AG04449 (cell line): ENCODE measurements at regions not wholly inside any gene's neighbourhood (a gene's known extent, or its start where the extent isn't known, plus 50 kb on each side); places are given as distances from the start of the nearest gene placed in this dataset.
A peak's percentile ranks its signal among the peaks of the same experiment; 100 is the strongest.

Experiments used
- CTCF ChIA-PET: fragments of 350-600 bp; formaldehyde crosslinking; extraction: SDS; loops from one replicate; lab custom pipeline; 2021; ENCODE audit warnings: antibody characterized with exemption; lab: Yijun Ruan, JAX
- POLR2A ChIA-PET: fragments of 400-600, 350-600 bp; formaldehyde crosslinking; extraction: SDS; loops from one replicate; lab custom pipeline; 2020; ENCODE audit warnings: antibody characterized with exemption, inconsistent platforms; lab: Yijun Ruan, JAX
- DNase-seq: peaks from one replicate; pipeline ENCODE4 v3.0.0-alpha.2; 2010; ENCODE audit warnings: low read depth, low spot score
- H3K4me3 ChIP-seq: 2 replicates; pipeline ENCODE4 v1.5.1; 2011; ENCODE audit warnings: low read depth, mild to moderate bottlenecking, control low read depth, low read length
- CTCF ChIP-seq: IDR thresholded peaks from one replicate; pipeline ENCODE4 v1.5.1; 2011; ENCODE audit warnings: mild to moderate bottlenecking, moderate library complexity, low read length, control low read depth, inconsistent platforms; ENCODE audit not compliant: insufficient read depth; ENCODE audit errors: missing control alignments

GRCh38 chr9:2486988-2487387 is 134.6 kb upstream of the VLDLR start:
- H3K4me3 ChIP-seq, result no peak overlapping the region
- ChIA-PET CTCF (no interaction called here), POLR2A (no interaction called here)
- no peak for TF ChIP-seq CTCF
- no peak for DNase-seq

GRCh38 chr9:2489838-2490314 is 131.7 kb upstream of the VLDLR start:
- ChIA-PET CTCF (interaction anchor here (1.0 kb wide), 1 partner anchor 358 kb away, joined by 3 read pairs; no protein-coding TSS in a partner anchor), POLR2A (no interaction called here)
- no peak for DNase-seq
- no peak for TF ChIP-seq CTCF
- H3K4me3 ChIP-seq, result no peak overlapping the region

- no peak for TF ChIP-seq CTCF
- no peak for DNase-seq
- ChIA-PET POLR2A (no interaction called here), CTCF (no interaction called here)
- no peak overlapping the region for H3K4me3 ChIP-seq
Observed at GRCh38 chr9:2492161-2492560, 129.4 kb upstream of the VLDLR start.

- CTCF ChIA-PET, result no interaction called here
- POLR2A ChIA-PET, result no interaction called here
- no peak for DNase-seq
- no peak for TF ChIP-seq CTCF
- H3K4me3 ChIP-seq, result no peak overlapping the region
Observed at GRCh38 chr9:2493109-2493508, 128.5 kb upstream of the VLDLR start.

GRCh38 chr9:2493529-2493928 is 128.1 kb upstream of the VLDLR start:
- H3K4me3 ChIP-seq, result no peak overlapping the region
- no peak for DNase-seq
- no peak for TF ChIP-seq CTCF
- POLR2A ChIA-PET, result no interaction called here
- CTCF ChIA-PET, result no interaction called here

GRCh38 chr9:2494562-2494961 is 127.0 kb upstream of the VLDLR start:
- DNase-seq, result peak; percentile 29
- TF ChIP-seq CTCF, result no peak
- CTCF ChIA-PET, result interaction anchor here (1.2 kb wide), 1 partner anchor 362 kb away, joined by 3 read pairs; no protein-coding TSS in a partner anchor
- no peak overlapping the region for H3K4me3 ChIP-seq
- POLR2A ChIA-PET, result no interaction called here
